ENCODE measurements at regions not wholly inside any gene's neighbourhood (a gene's known extent, or its start where the extent isn't known, plus 50 kb on each side); places are given as distances from the start of the nearest gene placed in this dataset.

- TF ChIP-seq TAF1 (IDR thresholded peaks at IDR 0.05; ENCODE audit: borderline replicate concordance, insufficient read depth, low read length) (no peak), FOXP2 (optimal IDR thresholded peaks at IDR 0.05; ENCODE audit: borderline replicate concordance, extremely low read depth, extremely low read length, insufficient read depth) (no peak), POLR2AphosphoS5 (IDR thresholded peaks at IDR 0.05; ENCODE audit: low read depth, low read length) (no peak), REST (IDR thresholded peaks at IDR 0.05; ENCODE audit: insufficient read depth in 1 of 2, low read depth in 2 of 2, low read length in 2 of 2) (no peak), SIN3A (IDR thresholded peaks at IDR 0.05; ENCODE audit: borderline replicate concordance, insufficient read depth, low read length) (no peak)
Measured at GRCh38 chr12:13609894-13610679, 371.3 kb downstream of the GRIN2B start.

GRCh38 chr12:13606290-13606689 is 375.1 kb downstream of the GRIN2B start:
- TF ChIP-seq REST (IDR thresholded peaks at IDR 0.05; ENCODE audit: insufficient read depth in 1 of 2, low read depth in 2 of 2, low read length in 2 of 2) (no peak), POLR2AphosphoS5 (IDR thresholded peaks at IDR 0.05; ENCODE audit: low read depth, low read length) (no peak), TAF1 (IDR thresholded peaks at IDR 0.05; ENCODE audit: borderline replicate concordance, insufficient read depth, low read length) (no peak), FOXP2 (optimal IDR thresholded peaks at IDR 0.05; ENCODE audit: borderline replicate concordance, extremely low read depth, extremely low read length, insufficient read depth) (no peak), SIN3A (IDR thresholded peaks at IDR 0.05; ENCODE audit: borderline replicate concordance, insufficient read depth, low read length) (no peak)

- TF ChIP-seq SIN3A (IDR thresholded peaks at IDR 0.05; ENCODE audit: borderline replicate concordance, insufficient read depth, low read length) (no peak), POLR2AphosphoS5 (IDR thresholded peaks at IDR 0.05; ENCODE audit: low read depth, low read length) (no peak), FOXP2 (optimal IDR thresholded peaks at IDR 0.05; ENCODE audit: borderline replicate concordance, extremely low read depth, extremely low read length, insufficient read depth) (no peak), TAF1 (IDR thresholded peaks at IDR 0.05; ENCODE audit: borderline replicate concordance, insufficient read depth, low read length) (no peak), REST (IDR thresholded peaks at IDR 0.05; ENCODE audit: insufficient read depth in 1 of 2, low read depth in 2 of 2, low read length in 2 of 2) (no peak)
Measured at GRCh38 chr12:13603953-13604352, 377.4 kb downstream of the GRIN2B start.

- no peak for TF ChIP-seq TAF1 (IDR thresholded peaks at IDR 0.05; ENCODE audit: borderline replicate concordance, insufficient read depth, low read length)
- no peak for TF ChIP-seq REST (IDR thresholded peaks at IDR 0.05; ENCODE audit: insufficient read depth in 1 of 2, low read depth in 2 of 2, low read length in 2 of 2)
- no peak for TF ChIP-seq FOXP2 (optimal IDR thresholded peaks at IDR 0.05; ENCODE audit: borderline replicate concordance, extremely low read depth, extremely low read length, insufficient read depth)
- TF ChIP-seq SIN3A (IDR thresholded peaks at IDR 0.05; ENCODE audit: borderline replicate concordance, insufficient read depth, low read length): no peak
- no peak for TF ChIP-seq POLR2AphosphoS5 (IDR thresholded peaks at IDR 0.05; ENCODE audit: low read depth, low read length)
Measured at GRCh38 chr12:13602172-13602571, 379.2 kb downstream of the GRIN2B start.

Measured in PFSK-1 (cell line).